Mesenchymal stem cell (in vitro differentiated cells and primary cell): ENCODE measurements at regions not wholly inside any gene's neighbourhood (a gene's known extent, or its start where the extent isn't known, plus 50 kb on each side); places are given as distances from the start of the nearest gene placed in this dataset.
A peak's percentile ranks its signal among the peaks of the same experiment; 100 is the strongest.

Source experiments
- DNase-seq: peaks from one replicate; pipeline ENCODE4 v3.0.0-alpha.2; 2013
- H2AFZ ChIP-seq: one replicate; pipeline ENCODE4 v1.6.1; 2013; ENCODE audit warnings: low read depth, mild to moderate bottlenecking, control low read depth, inconsistent platforms, low read length, moderate library complexity
- H2AK5ac ChIP-seq: 2 replicates; pipeline ENCODE4 v1.6.1; 2013; ENCODE audit warnings: low read length, moderate library complexity, mild to moderate bottlenecking, inconsistent platforms; ENCODE audit not compliant: severe bottlenecking
- H2BK120ac ChIP-seq: one replicate; pipeline ENCODE4 v1.6.1; 2013; ENCODE audit warnings: low read depth, mild to moderate bottlenecking, inconsistent platforms, low read length, moderate library complexity
- H2BK12ac ChIP-seq, 2 experiments: one replicate each; pipeline ENCODE4 v1.6.1; 2013; ENCODE audit warnings: inconsistent platforms in 2 of 2, low read length in 2 of 2, mild to moderate bottlenecking in 2 of 2, moderate library complexity in 2 of 2, control low read depth in 1 of 2
- H2BK15ac ChIP-seq: one replicate; pipeline ENCODE4 v1.6.1; 2013; ENCODE audit warnings: mild to moderate bottlenecking, low read depth, inconsistent platforms; ENCODE audit not compliant: poor library complexity, severe bottlenecking
- H2BK5ac ChIP-seq: 2 replicates; pipeline ENCODE4 v1.6.1; 2013; ENCODE audit warnings: low read depth, mild to moderate bottlenecking, low read length, control low read depth, inconsistent platforms; ENCODE audit not compliant: poor library complexity, severe bottlenecking
- H3K14ac ChIP-seq, 2 experiments: one replicate each; pipeline ENCODE4 v1.6.1; 2013; ENCODE audit warnings: inconsistent platforms in 2 of 2, low read length in 2 of 2, control low read depth in 1 of 2, mild to moderate bottlenecking in 1 of 2, moderate library complexity in 1 of 2
- H3K18ac ChIP-seq, 2 experiments: one replicate each; pipeline ENCODE4 v1.6.1; 2013; ENCODE audit warnings: inconsistent platforms in 2 of 2, low read length in 2 of 2, control low read depth in 1 of 2, low read depth in 1 of 2, mild to moderate bottlenecking in 1 of 2
- H3K23ac ChIP-seq, 2 experiments: one replicate each; pipeline ENCODE4 v1.6.1; 2013; ENCODE audit warnings: inconsistent platforms in 2 of 2, low read length in 2 of 2, mild to moderate bottlenecking in 2 of 2, moderate library complexity in 2 of 2, control low read depth in 1 of 2
- H3K27ac ChIP-seq: 2 replicates; pipeline ENCODE4 v1.5.1; 2013; ENCODE audit warnings: mild to moderate bottlenecking, moderate library complexity, low read length, control low read depth, inconsistent platforms; ENCODE audit not compliant: poor library complexity, severe bottlenecking
- H3K27me3 ChIP-seq, 2 experiments: 2 replicates each; pipeline versions ENCODE4 v1.6.1 to v1.7.0; 2013; ENCODE audit warnings: low read length in 2 of 2, mild to moderate bottlenecking in 2 of 2, moderate library complexity in 2 of 2, control low read depth in 1 of 2, inconsistent platforms in 1 of 2; ENCODE audit not compliant: control insufficient read depth in 1 of 2, insufficient read depth in 1 of 2
- H3K36me3 ChIP-seq, 2 experiments: 2 replicates each; pipeline versions ENCODE4 v1.6.1 to v1.7.0; 2013; ENCODE audit warnings: low read length in 2 of 2, control low read depth in 1 of 2, inconsistent platforms in 1 of 2, low read depth in 1 of 2, mild to moderate bottlenecking in 1 of 2; ENCODE audit not compliant: insufficient read depth in 2 of 2, control insufficient read depth in 1 of 2
- H3K4ac ChIP-seq, 2 experiments: one replicate each; pipeline ENCODE4 v1.6.1; 2013; ENCODE audit warnings: inconsistent platforms in 2 of 2, low read length in 2 of 2, mild to moderate bottlenecking in 2 of 2, moderate library complexity in 2 of 2, control low read depth in 1 of 2, low read depth in 1 of 2
- H3K4me1 ChIP-seq: 2 replicates; pipeline ENCODE4 v1.6.1; 2013; ENCODE audit warnings: low read depth, low read length, control low read depth; ENCODE audit not compliant: control insufficient read depth, insufficient read depth
- H3K4me2 ChIP-seq: 2 replicates; pipeline ENCODE4 v1.6.1; 2013; ENCODE audit warnings: low read length, mild to moderate bottlenecking, inconsistent platforms; ENCODE audit not compliant: poor library complexity, severe bottlenecking
- H3K4me3 ChIP-seq, 2 experiments: 2 replicates each; pipeline versions ENCODE4 v1.5.1 to v1.7.0; 2013; ENCODE audit warnings: low read length in 2 of 2, mild to moderate bottlenecking in 2 of 2, control low read depth in 1 of 2, low read depth in 1 of 2; ENCODE audit not compliant: insufficient read depth in 1 of 2
- H3K79me1 ChIP-seq: replicated peaks from 2 replicates; pipeline ENCODE4 v1.6.1; 2013; ENCODE audit warnings: mild to moderate bottlenecking, control low read depth, low read length, inconsistent platforms; ENCODE audit not compliant: poor library complexity, severe bottlenecking
- H3K9ac ChIP-seq: 2 replicates; pipeline ENCODE4 v1.7.0; 2013; ENCODE audit warnings: mild to moderate bottlenecking, low read length, moderate library complexity
- H3K9me3 ChIP-seq: 2 replicates; pipeline ENCODE4 v1.7.0; 2013; ENCODE audit warnings: mild to moderate bottlenecking, low read length; ENCODE audit not compliant: control insufficient read depth
- H4K8ac ChIP-seq: one replicate; pipeline ENCODE4 v1.6.1; 2013; ENCODE audit warnings: inconsistent platforms, mild to moderate bottlenecking, low read length, moderate library complexity
- H4K91ac ChIP-seq: one replicate; pipeline ENCODE4 v1.6.1; 2013; ENCODE audit warnings: mild to moderate bottlenecking, low read length, inconsistent platforms
- WGBS: methylation state at CpG from one replicate; pipeline ENCODE4 v1.1.7; 2013; ENCODE audit warnings: mixed read lengths; 5-methylcytosine and 5-hydroxymethylcytosine counted together

DNA sequence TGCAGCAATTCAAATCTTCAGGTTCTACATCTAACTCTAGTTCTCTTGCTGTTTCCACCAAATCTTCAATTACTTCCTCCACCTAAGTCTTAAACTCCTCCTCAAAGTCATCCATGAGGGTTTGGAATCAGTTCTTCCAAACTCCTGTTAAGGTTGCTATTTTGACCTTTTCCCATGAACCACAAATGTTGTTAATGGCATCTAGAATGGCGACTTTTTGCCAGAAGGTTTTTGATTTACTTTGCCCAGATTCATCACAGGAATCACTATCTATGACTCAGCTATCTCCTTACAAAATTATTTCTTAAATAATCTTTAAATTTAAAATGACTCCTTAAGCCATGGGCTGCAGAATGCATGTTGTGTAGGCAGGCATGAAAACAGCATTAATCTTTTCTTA, 368.9 kb upstream of the TNP1 start:
- no peak for DNase-seq
- H2AK5ac ChIP-seq, result no peak overlapping the region
- H3K4me3 ChIP-seq, result no peak overlapping the region
- H3K18ac ChIP-seq, result no peak overlapping the region
- H3K4ac ChIP-seq, result no peak overlapping the region
- H3K36me3 ChIP-seq, result no peaks in the 10 kb centered on the region
- no peak overlapping the region for H4K8ac ChIP-seq
- H3K4me1 ChIP-seq, result peaks cover 1% of the 10 kb centered on the region
- H3K27ac ChIP-seq, result no peak overlapping the region
- no peak overlapping the region for H3K9ac ChIP-seq
- no peaks in the 10 kb centered on the region for H3K79me1 ChIP-seq
- no peaks in the 10 kb centered on the region for H3K9me3 ChIP-seq
- H3K4me2 ChIP-seq, result no peak overlapping the region
- H3K23ac ChIP-seq, result no peak overlapping the region
- H2BK5ac ChIP-seq, result no peak overlapping the region
- H2AFZ ChIP-seq, result no peak overlapping the region
- H4K91ac ChIP-seq, result no peak overlapping the region
- H3K27me3 ChIP-seq, result no peaks in the 10 kb centered on the region
- 57% methylated on average over 1 of the region's 1 CpG for WGBS
- no peak overlapping the region for H2BK12ac ChIP-seq
- no peak overlapping the region for H3K14ac ChIP-seq
- no peak overlapping the region for H2BK120ac ChIP-seq
- H2BK15ac ChIP-seq, result no peak overlapping the region

DNA sequence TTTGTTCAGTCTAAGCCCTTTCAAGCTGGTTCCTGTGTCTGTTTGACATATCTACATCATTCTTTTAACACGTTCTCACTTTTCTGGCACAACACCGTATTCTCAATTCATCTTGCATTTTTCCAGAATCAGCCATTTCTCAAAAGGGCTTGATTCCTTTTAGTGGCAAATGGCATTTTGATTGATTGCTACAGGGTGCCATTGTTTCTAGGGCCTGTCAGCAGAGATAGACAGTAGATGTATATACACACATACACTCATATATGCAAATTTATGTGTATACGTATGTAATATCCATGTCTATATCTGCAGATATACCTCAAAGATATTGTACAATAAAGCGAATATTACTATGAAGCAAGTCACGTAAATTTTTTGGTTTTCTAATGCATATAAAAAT, 367.9 kb upstream of the TNP1 start:
- Histone ChIP-seq H3K4me1 (peaks cover 1% of the 10 kb centered on the region), H3K4me2 (no peak overlapping the region), H3K27me3 (no peaks in the 10 kb centered on the region), H2BK12ac (no peak overlapping the region), H3K4me3 (no peak overlapping the region), H3K4ac (no peak overlapping the region), H4K8ac (no peak overlapping the region), H2AFZ (no peak overlapping the region), H2BK120ac (no peak overlapping the region), H3K23ac (no peak overlapping the region), H2AK5ac (no peak overlapping the region), H3K9ac (no peak overlapping the region), H3K14ac (no peak overlapping the region), H3K27ac (no peak overlapping the region), H3K36me3 (no peaks in the 10 kb centered on the region), H4K91ac (no peak overlapping the region), H3K9me3 (no peaks in the 10 kb centered on the region), H3K79me1 (no peaks in the 10 kb centered on the region), H3K18ac (no peak overlapping the region), H2BK5ac (no peak overlapping the region), H2BK15ac (no peak overlapping the region)
- DNase-seq, result no peak
- WGBS, result 100% methylated on average over 2 of the region's 5 CpGs

DNA sequence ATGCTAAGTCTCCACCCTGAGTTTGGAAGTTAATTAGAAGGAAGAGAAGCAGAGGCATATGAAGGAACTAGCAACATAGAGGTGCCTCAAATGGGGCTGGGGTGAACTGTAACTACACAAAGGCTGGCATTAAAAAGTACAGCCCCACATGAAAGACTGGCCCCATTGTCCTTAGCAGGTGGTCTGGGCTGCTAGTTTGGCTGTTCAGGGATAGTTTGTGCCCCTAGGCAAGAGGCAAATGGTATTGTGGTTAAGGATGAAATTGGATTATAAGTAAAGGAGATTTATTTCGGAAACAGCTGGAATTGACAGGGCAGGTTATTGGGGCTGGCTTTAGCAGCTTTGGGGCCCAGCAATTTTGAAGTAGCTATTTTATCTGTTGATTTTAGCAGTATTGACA, 365.7 kb upstream of the TNP1 start:
- no peaks in the 10 kb centered on the region for H3K27me3 ChIP-seq
- no peak for DNase-seq
- H2BK15ac ChIP-seq, result peak overlapping the region; percentile 29
- H2AK5ac ChIP-seq, result no peak overlapping the region
- H3K27ac ChIP-seq, result no peak overlapping the region
- no peak overlapping the region for H2BK12ac ChIP-seq
- H3K4me1 ChIP-seq, result no peaks in the 10 kb centered on the region
- no peak overlapping the region for H2BK120ac ChIP-seq
- 96% methylated on average over 1 of the region's 1 CpG for WGBS
- no peak overlapping the region for H3K4ac ChIP-seq
- no peak overlapping the region for H3K18ac ChIP-seq
- H2AFZ ChIP-seq, result no peak overlapping the region
- no peak overlapping the region for H2BK5ac ChIP-seq
- H4K91ac ChIP-seq, result no peak overlapping the region
- no peak overlapping the region for H3K23ac ChIP-seq
- H3K4me2 ChIP-seq, result no peak overlapping the region
- no peak overlapping the region for H4K8ac ChIP-seq
- H3K4me3 ChIP-seq, result no peak overlapping the region
- H3K79me1 ChIP-seq, result no peaks in the 10 kb centered on the region
- H3K36me3 ChIP-seq, result no peaks in the 10 kb centered on the region
- H3K9ac ChIP-seq, result no peak overlapping the region
- no peak overlapping the region for H3K14ac ChIP-seq
- no peaks in the 10 kb centered on the region for H3K9me3 ChIP-seq

DNA sequence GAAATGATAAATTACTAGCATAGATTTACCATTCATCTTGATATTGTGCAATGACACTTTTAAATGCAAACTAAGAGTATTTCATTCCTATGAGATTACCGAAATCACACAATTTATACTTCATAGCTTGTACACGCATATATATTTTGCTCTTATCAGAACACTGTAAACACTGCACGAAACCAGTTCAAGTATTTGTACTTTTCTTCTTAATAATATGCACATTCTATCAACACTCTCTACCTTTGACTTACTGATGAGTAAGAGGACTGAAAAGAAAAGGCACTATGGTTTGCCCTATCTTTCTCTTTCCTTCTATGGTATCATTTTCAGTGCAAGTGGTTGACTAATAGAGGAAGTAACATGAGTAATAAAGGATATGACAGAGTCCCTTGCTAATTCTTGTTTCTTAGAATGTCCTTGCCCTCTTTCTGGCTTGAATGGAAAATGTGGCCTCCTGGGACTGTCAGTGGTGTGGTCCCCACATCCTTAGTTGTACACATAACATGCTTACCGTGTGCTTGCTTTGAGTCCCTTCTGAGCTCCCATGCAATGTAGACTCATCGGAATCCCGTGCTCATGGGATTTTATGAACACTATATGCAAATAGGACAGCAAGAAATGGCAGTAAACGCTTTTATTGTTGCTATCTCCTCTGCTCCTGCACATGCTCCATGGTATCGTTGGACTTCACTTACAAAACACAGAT, 363.5 kb upstream of the TNP1 start:
- H3K9me3 ChIP-seq, result no peaks in the 10 kb centered on the region
- H3K79me1 ChIP-seq, result no peaks in the 10 kb centered on the region
- peak overlapping the region; percentile 33 for H4K8ac ChIP-seq
- H3K9ac ChIP-seq, result peak overlapping the region; percentile 31
- no peak overlapping the region for H3K23ac ChIP-seq
- H2BK12ac ChIP-seq, result peak overlapping the region in 1 of 2 experiments; percentile 73
- no peak overlapping the region for H2BK15ac ChIP-seq
- no peak overlapping the region for H3K4me2 ChIP-seq
- no peak overlapping the region for H3K14ac ChIP-seq
- no peak overlapping the region for H2AK5ac ChIP-seq
- H2BK5ac ChIP-seq, result no peak overlapping the region
- no peaks in the 10 kb centered on the region for H3K4me1 ChIP-seq
- H3K27me3 ChIP-seq, result no peaks in the 10 kb centered on the region
- H3K27ac ChIP-seq, result peak overlapping the region; percentile 35
- peak overlapping the region in 1 of 2 experiments; percentile 19 for H3K4ac ChIP-seq
- DNase-seq, result peak; percentile 96
- H3K36me3 ChIP-seq, result no peaks in the 10 kb centered on the region
- 21% methylated on average over 8 of the region's 8 CpGs for WGBS
- peak overlapping the region; percentile 3 to 85 for H3K18ac ChIP-seq
- H2BK120ac ChIP-seq, result no peak overlapping the region
- no peak overlapping the region for H3K4me3 ChIP-seq
- no peak overlapping the region for H2AFZ ChIP-seq
- H4K91ac ChIP-seq, result no peak overlapping the region
